Cardiac muscle cell (in vitro differentiated cells and primary cell): ENCODE measurements at regions not wholly inside any gene's neighbourhood (a gene's known extent, or its start where the extent isn't known, plus 50 kb on each side); places are given as distances from the start of the nearest gene placed in this dataset.

Experiments
- DNase-seq, 2 donors: peaks; one replicate each; pipeline versions ENCODE4 v3.0.0 to v3.0.0-alpha.2; 2010 to 2017; ENCODE audit warnings: low read depth in 1 of 2, low spot score in 1 of 2
- H3K27ac ChIP-seq: fragments of 200-600 bp; sonication (generic); 2 replicates; pipeline ENCODE4 v1.5.1; 2016
- H3K27me3 ChIP-seq: fragments of 200-600 bp; sonication (generic); 2 replicates; pipeline ENCODE4 v1.6.0; 2016; ENCODE audit warnings: control low read depth
- H3K36me3 ChIP-seq: fragments of 200-600 bp; sonication (generic); 2 replicates; pipeline ENCODE4 v1.5.1; 2016; ENCODE audit warnings: control low read depth
- H3K4me1 ChIP-seq: fragments of 200-600 bp; sonication (generic); 2 replicates; pipeline ENCODE4 v1.8.1; 2017; ENCODE audit warnings: low read depth, mild to moderate bottlenecking, mixed run types
- H3K4me3 ChIP-seq: fragments of 200-600 bp; sonication (generic); 2 replicates; pipeline ENCODE4 v1.5.1; 2016; ENCODE audit warnings: mild to moderate bottlenecking
- H3K9me3 ChIP-seq: fragments of 200-600 bp; sonication (generic); 2 replicates; pipeline ENCODE4 v1.5.1; 2017; ENCODE audit warnings: low read depth, mild to moderate bottlenecking, control low read depth
- CTCF ChIP-seq: IDR thresholded peaks from 2 replicates; pipeline ENCODE4 v1.5.1; 2012; ENCODE audit warnings: low read depth, mild to moderate bottlenecking, low read length

GRCh38 chr9:96175001-96175400, 127.0 kb downstream of the HSD17B3 start:
- H3K4me1 ChIP-seq, result peaks cover 45% of the 10 kb centered on the region
- H3K27me3 ChIP-seq, result no peaks in the 10 kb centered on the region
- no peak for TF ChIP-seq CTCF
- no peak for DNase-seq
- H3K4me3 ChIP-seq, result no peak overlapping the region
- peak overlapping the region; percentile 54 for H3K27ac ChIP-seq
- no peaks in the 10 kb centered on the region for H3K36me3 ChIP-seq
- no peaks in the 10 kb centered on the region for H3K9me3 ChIP-seq

GRCh38 chr9:96174371-96174770, 127.6 kb downstream of the HSD17B3 start:
- no peaks in the 10 kb centered on the region for H3K27me3 ChIP-seq
- peaks cover 51% of the 10 kb centered on the region for H3K4me1 ChIP-seq
- no peak for DNase-seq
- no peak for TF ChIP-seq CTCF
- H3K9me3 ChIP-seq, result no peaks in the 10 kb centered on the region
- H3K27ac ChIP-seq, result no peak overlapping the region
- no peaks in the 10 kb centered on the region for H3K36me3 ChIP-seq
- no peak overlapping the region for H3K4me3 ChIP-seq

GRCh38 chr9:96173640-96174039, 128.3 kb downstream of the HSD17B3 start:
- Histone ChIP-seq H3K36me3 (no peaks in the 10 kb centered on the region), H3K4me3 (no peak overlapping the region), H3K4me1 (peaks cover 52% of the 10 kb centered on the region), H3K27me3 (no peaks in the 10 kb centered on the region), H3K9me3 (no peaks in the 10 kb centered on the region), H3K27ac (no peak overlapping the region)
- DNase-seq, result no peak
- TF ChIP-seq CTCF, result no peak

- no peaks in the 10 kb centered on the region for H3K9me3 ChIP-seq
- H3K27me3 ChIP-seq, result no peaks in the 10 kb centered on the region
- TF ChIP-seq CTCF, result no peak
- no peaks in the 10 kb centered on the region for H3K36me3 ChIP-seq
- H3K27ac ChIP-seq, result no peak overlapping the region
- DNase-seq, result no peak
- H3K4me1 ChIP-seq, result peaks cover 47% of the 10 kb centered on the region
- no peak overlapping the region for H3K4me3 ChIP-seq
Observed at GRCh38 chr9:96172797-96173196, 129.2 kb downstream of the HSD17B3 start.

GRCh38 chr9:96171728-96172127, 130.2 kb downstream of the HSD17B3 start:
- Histone ChIP-seq H3K4me1 (peaks cover 36% of the 10 kb centered on the region), H3K4me3 (no peak overlapping the region), H3K36me3 (no peaks in the 10 kb centered on the region), H3K9me3 (no peaks in the 10 kb centered on the region), H3K27ac (no peak overlapping the region), H3K27me3 (no peaks in the 10 kb centered on the region)
- TF ChIP-seq CTCF, result no peak
- DNase-seq, result no peak

GRCh38 chr9:96169901-96170300, 132.1 kb downstream of the HSD17B3 start:
- H3K4me3 ChIP-seq, result no peak overlapping the region
- peaks cover 18% of the 10 kb centered on the region for H3K4me1 ChIP-seq
- no peak overlapping the region for H3K27ac ChIP-seq
- no peak for DNase-seq
- TF ChIP-seq CTCF, result no peak
- H3K9me3 ChIP-seq, result no peaks in the 10 kb centered on the region
- no peaks in the 10 kb centered on the region for H3K36me3 ChIP-seq
- no peaks in the 10 kb centered on the region for H3K27me3 ChIP-seq
